ENCODE measurements at regions not wholly inside any gene's neighbourhood (a gene's known extent, or its start where the extent isn't known, plus 50 kb on each side); places are given as distances from the start of the nearest gene placed in this dataset.

- TF ChIP-seq CTCF (IDR thresholded peaks at IDR 0.05; ENCODE audit: low read depth, low read length) = no peak
- Histone ChIP-seq H3K36me3 (no peaks in the 10 kb centered on the region), H3K27ac (no peak overlapping the region), H3K9me3 (ENCODE audit: low read depth) (no peaks in the 10 kb centered on the region), H3K4me3 (no peak overlapping the region), H3K4me1 (ENCODE audit: low read depth) (no peaks in the 10 kb centered on the region), H3K27me3 (no peaks in the 10 kb centered on the region)
- no peak for DNase-seq (ENCODE audit: low read depth in 1 of 2, low spot score in 1 of 2)
Measured at GRCh38 chr9:3760031-3760430, 234.2 kb upstream of the RFX3 start.

- no peaks in the 10 kb centered on the region for H3K4me1 ChIP-seq (ENCODE audit: low read depth)
- TF ChIP-seq CTCF (IDR thresholded peaks at IDR 0.05; ENCODE audit: low read depth, low read length) = no peak
- H3K36me3 ChIP-seq = no peaks in the 10 kb centered on the region
- H3K9me3 ChIP-seq (ENCODE audit: low read depth) = no peaks in the 10 kb centered on the region
- no peaks in the 10 kb centered on the region for H3K27me3 ChIP-seq
- H3K27ac ChIP-seq = no peak overlapping the region
- no peak for DNase-seq (ENCODE audit: low read depth in 1 of 2, low spot score in 1 of 2)
- no peak overlapping the region for H3K4me3 ChIP-seq
Measured at GRCh38 chr9:3758816-3759576, 233.2 kb upstream of the RFX3 start.

GRCh38 chr9:3756071-3756470, 230.3 kb upstream of the RFX3 start:
- H3K27me3 ChIP-seq = no peaks in the 10 kb centered on the region
- no peaks in the 10 kb centered on the region for H3K36me3 ChIP-seq

GRCh38 chr9:3751125-3751758, 225.4 kb upstream of the RFX3 start:
- Histone ChIP-seq H3K4me1 (ENCODE audit: low read depth) (no peaks in the 10 kb centered on the region), H3K9me3 (ENCODE audit: low read depth) (no peaks in the 10 kb centered on the region), H3K36me3 (no peaks in the 10 kb centered on the region), H3K4me3 (no peak overlapping the region), H3K27me3 (no peaks in the 10 kb centered on the region), H3K27ac (no peak overlapping the region)
- DNase-seq (ENCODE audit: low read depth in 1 of 2, low spot score in 1 of 2) = peak in 1 of 2 donors; percentile 66
- TF ChIP-seq CTCF (IDR thresholded peaks at IDR 0.05; ENCODE audit: low read depth, low read length) = no peak

More at GRCh38 chr9:3756071-3756470, 230.3 kb upstream of the RFX3 start:
- no peak for TF ChIP-seq CTCF (IDR thresholded peaks at IDR 0.05; ENCODE audit: low read depth, low read length)
- H3K4me1 ChIP-seq (ENCODE audit: low read depth) = no peaks in the 10 kb centered on the region
- DNase-seq (ENCODE audit: low read depth in 1 of 2, low spot score in 1 of 2) = no peak
- no peaks in the 10 kb centered on the region for H3K9me3 ChIP-seq (ENCODE audit: low read depth)
- no peak overlapping the region for H3K4me3 ChIP-seq
- no peak overlapping the region for H3K27ac ChIP-seq

GRCh38 chr9:3750321-3750720, 224.5 kb upstream of the RFX3 start:
- no peak overlapping the region for H3K4me3 ChIP-seq
- no peaks in the 10 kb centered on the region for H3K4me1 ChIP-seq (ENCODE audit: low read depth)
- TF ChIP-seq CTCF (IDR thresholded peaks at IDR 0.05; ENCODE audit: low read depth, low read length) = no peak
- no peaks in the 10 kb centered on the region for H3K27me3 ChIP-seq
- H3K36me3 ChIP-seq = no peaks in the 10 kb centered on the region
- H3K27ac ChIP-seq = no peak overlapping the region
- H3K9me3 ChIP-seq (ENCODE audit: low read depth) = no peaks in the 10 kb centered on the region
- DNase-seq (ENCODE audit: low read depth in 1 of 2, low spot score in 1 of 2) = no peak

Data from cardiac muscle cell (in vitro differentiated cells and primary cell).